ENCODE measurements at regions not wholly inside any gene's neighbourhood (a gene's known extent, or its start where the extent isn't known, plus 50 kb on each side); places are given as distances from the start of the nearest gene placed in this dataset.

DNA sequence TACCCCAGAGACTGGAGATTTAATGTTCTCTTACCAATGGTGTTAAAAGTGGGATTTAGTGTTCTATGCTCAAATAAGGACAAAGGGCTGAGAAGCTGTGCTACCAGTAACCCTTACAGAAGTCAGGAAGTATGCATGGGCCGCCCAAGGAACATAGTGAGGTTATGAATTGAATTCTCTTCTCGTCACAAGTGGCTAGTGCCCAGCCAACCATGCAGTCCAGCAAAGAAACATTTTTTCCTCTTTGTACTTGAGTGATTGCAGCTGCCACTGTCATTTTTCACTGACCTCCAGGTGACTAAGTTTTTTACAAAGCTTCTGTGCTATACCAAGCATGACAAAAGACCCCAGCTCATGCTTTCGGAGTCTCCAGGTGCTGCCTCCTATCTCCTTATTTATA lies 110.6 kb upstream of the DCBLD2 start:
- no peak overlapping the region for H3K4me3 ChIP-seq (ENCODE audit: low read depth, low read length)
- DNase-seq (ENCODE audit: low read depth), result no peak
- TF ChIP-seq, protein P1, sequence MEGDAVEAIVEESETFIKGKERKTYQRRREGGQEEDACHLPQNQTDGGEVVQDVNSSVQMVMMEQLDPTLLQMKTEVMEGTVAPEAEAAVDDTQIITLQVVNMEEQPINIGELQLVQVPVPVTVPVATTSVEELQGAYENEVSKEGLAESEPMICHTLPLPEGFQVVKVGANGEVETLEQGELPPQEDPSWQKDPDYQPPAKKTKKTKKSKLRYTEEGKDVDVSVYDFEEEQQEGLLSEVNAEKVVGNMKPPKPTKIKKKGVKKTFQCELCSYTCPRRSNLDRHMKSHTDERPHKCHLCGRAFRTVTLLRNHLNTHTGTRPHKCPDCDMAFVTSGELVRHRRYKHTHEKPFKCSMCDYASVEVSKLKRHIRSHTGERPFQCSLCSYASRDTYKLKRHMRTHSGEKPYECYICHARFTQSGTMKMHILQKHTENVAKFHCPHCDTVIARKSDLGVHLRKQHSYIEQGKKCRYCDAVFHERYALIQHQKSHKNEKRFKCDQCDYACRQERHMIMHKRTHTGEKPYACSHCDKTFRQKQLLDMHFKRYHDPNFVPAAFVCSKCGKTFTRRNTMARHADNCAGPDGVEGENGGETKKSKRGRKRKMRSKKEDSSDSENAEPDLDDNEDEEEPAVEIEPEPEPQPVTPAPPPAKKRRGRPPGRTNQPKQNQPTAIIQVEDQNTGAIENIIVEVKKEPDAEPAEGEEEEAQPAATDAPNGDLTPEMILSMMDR (IDR thresholded peaks at IDR 0.05; ENCODE audit: control insufficient read depth, extremely low read depth, insufficient read depth), result no peak

DNA sequence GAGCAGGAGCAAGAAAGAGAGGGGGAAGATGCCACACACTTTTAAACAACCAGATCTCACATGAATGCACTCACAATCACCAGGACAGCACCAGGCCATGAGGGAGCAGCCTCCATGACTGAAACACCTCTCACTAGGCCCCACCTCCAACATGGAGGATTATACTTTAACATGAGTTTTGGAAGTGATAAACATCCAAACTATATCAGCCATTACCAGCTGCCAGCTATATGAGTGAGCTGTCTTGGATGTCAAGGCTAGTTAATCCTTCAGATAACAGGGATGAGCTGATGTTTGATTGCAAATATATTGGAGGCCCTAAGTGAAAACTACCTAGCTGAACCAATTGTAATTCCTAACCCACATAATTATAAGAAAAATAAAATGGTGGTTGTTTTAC lies 108.4 kb upstream of the DCBLD2 start:
- no peak overlapping the region for H3K4me3 ChIP-seq (ENCODE audit: low read depth, low read length)
- DNase-seq (ENCODE audit: low read depth), result no peak
- TF ChIP-seq, protein P1 (IDR thresholded peaks at IDR 0.05; ENCODE audit: control insufficient read depth, extremely low read depth, insufficient read depth), result no peak

DNA sequence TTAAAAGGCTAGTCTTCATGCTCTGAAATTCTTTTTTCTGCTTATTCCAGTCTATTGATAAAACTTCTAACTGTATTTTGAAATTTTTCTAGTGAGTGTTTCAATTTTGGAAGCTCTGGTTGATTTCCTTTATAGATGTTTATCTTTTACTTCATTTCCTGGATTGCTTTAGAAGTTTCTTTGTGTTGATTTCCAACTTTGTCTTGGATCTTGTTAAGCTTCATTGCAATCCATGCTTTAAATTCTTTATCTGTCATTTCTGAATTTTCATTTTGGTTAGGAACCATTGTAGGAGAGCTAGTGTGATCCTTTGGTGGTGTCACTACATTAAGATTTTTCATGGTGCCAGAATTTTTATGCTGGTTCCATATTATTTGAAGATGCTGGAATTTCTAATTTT lies 105.2 kb upstream of the DCBLD2 start:
- no peak overlapping the region for H3K4me3 ChIP-seq (ENCODE audit: low read depth, low read length)
- DNase-seq (ENCODE audit: low read depth), result no peak
- TF ChIP-seq, protein P1 (IDR thresholded peaks at IDR 0.05; ENCODE audit: control insufficient read depth, extremely low read depth, insufficient read depth), result no peak

DNA sequence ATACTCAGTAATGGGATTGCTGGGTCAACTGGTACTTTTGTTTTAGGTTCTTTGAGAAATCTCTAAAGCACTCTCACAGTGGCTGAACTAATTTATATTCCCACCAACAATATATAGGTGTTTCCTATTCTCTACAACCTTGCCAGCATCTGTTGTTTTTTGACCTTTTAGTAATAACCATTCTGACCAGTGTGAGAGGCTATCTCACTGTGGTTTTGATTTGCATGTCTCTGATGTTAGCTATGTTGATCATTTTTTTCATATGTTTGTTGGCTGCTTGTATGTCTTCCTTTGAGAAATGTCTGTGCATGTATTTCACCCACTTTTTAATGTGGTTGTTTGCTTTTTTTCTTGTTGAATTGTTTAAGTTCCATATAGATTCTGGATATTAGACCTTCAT lies 98.2 kb upstream of the DCBLD2 start:
- H3K4me3 ChIP-seq (ENCODE audit: low read depth, low read length), result no peak overlapping the region
- DNase-seq (ENCODE audit: low read depth), result no peak
- TF ChIP-seq, protein P1 (IDR thresholded peaks at IDR 0.05; ENCODE audit: control insufficient read depth, extremely low read depth, insufficient read depth), result no peak

DNA sequence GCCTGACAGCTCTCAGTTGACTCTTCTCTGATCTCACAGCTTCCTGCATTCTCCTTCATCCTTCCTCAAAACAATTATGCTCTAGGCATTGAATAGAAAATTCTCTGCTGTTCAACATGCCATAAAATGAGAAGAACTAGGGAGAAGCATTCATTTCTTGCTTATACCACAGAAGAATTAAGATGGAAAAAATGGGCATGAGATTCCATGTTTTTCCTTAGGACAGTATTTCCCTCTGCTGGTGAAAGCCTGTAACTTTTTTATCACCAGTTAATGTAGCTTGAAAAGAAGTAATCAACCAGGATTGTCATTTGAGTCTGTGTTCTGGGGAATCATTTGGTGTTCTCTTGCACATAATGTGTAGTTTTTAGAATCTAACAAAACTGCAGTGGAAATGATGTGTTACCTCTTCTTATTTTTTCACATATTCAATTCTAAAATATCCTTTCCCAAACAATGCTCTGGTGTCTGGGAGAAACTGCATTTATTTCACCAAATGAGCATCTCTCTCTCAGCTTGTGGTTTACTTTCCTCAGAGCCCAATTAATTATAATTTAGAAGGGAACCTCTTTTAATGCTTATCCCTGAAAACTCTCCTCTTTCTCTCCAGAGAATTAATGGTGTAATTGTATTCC lies 92.8 kb upstream of the DCBLD2 start:
- no peak overlapping the region for H3K4me3 ChIP-seq (ENCODE audit: low read depth, low read length)
- no peak for DNase-seq (ENCODE audit: low read depth)
- TF ChIP-seq, protein P1 (IDR thresholded peaks at IDR 0.05; ENCODE audit: control insufficient read depth, extremely low read depth, insufficient read depth), result peak; percentile 57

DNA sequence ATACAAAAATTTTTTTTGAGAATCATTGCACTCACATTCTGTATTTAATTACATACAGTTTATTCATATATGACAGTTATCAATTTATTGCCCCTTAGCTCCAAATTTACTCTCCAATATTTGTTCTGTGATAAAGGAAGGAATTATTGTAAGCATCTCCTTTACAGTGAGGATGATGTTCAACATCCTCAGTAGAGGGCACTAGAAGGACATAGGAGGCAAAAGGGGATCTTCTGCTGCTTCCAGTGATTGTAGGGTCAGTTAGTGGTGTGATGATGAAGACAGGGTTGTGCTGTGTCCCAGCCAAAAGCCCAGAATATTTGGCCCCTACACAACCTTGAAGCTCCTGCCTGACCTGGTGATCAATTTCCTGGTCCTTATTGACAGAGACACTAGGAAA lies 89.9 kb upstream of the DCBLD2 start:
- H3K4me3 ChIP-seq (ENCODE audit: low read depth, low read length), result no peak overlapping the region
- TF ChIP-seq, protein P1 (IDR thresholded peaks at IDR 0.05; ENCODE audit: control insufficient read depth, extremely low read depth, insufficient read depth), result 0 out of 2 replicates have a peak, but pooled peaks have one; percentile 17
- no peak for DNase-seq (ENCODE audit: low read depth)

DNA sequence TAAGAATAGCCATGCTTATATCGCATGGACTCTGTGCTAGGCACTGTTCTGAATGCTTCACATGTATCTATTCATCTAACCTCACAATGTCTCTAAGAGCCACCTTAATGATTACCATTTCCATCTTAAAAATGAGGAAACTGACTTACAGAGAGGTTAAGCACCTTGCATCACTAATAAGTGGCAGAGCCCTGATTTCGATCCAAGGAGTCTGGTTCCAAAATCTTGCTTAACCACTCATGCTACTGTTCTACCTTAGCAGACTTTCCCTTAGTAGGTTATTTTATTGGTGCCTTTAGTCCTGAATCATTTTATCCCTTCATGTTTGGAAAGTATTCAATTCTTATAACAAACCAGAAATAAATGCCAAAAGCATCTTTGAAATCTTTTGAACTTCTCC lies 89.2 kb upstream of the DCBLD2 start:
- TF ChIP-seq, protein P1 (IDR thresholded peaks at IDR 0.05; ENCODE audit: control insufficient read depth, extremely low read depth, insufficient read depth), result no peak
- no peak for DNase-seq (ENCODE audit: low read depth)
- no peak overlapping the region for H3K4me3 ChIP-seq (ENCODE audit: low read depth, low read length)

Measured in LNCaP clone FGC (cell line).